Effector CD4-positive, alpha-beta T cell (primary cell): ENCODE measurements at regions not wholly inside any gene's neighbourhood (a gene's known extent, or its start where the extent isn't known, plus 50 kb on each side); places are given as distances from the start of the nearest gene placed in this dataset.
"Not testable (repeated sequence)": the region's sequence is repeated elsewhere in the genome, so short reads cannot be mapped to it uniquely, and the experiment has no call there.

ENCODE experiments used
- DNase-seq: peaks from one replicate; pipeline ENCODE4 v3.0.0-alpha.2; 2020

DNA sequence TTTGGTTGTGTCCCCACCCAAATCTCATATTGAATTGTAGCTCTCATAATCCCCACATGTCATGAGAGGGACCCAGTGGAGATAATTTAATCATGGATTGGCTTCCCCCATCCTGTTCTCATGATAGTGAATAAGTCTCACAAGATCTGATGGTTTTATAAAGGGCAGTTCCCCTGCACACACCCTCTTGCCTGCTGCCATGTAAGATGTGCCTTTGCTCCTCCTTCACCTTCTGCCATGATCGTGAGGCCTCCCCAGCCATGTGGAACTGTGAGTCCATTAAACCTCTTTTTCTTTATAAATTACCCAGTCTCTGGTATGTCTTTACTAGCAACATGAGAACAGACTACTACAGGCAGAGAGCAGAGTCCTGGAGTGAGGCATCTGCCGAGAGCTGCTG lies 90.2 kb upstream of the SLC45A1 start:
- DNase-seq: not testable (repeated sequence)

DNA sequence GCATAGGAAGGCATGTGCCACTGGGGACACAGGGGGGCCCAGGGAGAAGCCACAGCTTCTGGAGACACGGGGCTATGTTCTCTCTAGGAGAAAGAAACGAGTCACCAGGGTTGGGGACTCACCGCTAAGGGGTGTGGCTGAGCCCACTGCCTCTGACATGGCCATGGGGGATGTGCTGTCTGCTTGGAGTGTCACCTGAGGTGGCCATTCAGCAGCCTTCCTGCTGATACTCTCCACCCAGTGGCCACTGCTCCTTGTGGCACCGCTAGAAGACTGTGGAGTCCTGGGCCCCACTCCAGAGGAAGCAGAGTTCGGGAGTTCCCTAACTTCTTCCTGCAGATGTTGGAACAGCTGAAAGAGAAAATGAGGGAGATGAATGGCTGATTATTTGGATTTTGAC lies 91.2 kb upstream of the SLC45A1 start:
- no peak for DNase-seq

DNA sequence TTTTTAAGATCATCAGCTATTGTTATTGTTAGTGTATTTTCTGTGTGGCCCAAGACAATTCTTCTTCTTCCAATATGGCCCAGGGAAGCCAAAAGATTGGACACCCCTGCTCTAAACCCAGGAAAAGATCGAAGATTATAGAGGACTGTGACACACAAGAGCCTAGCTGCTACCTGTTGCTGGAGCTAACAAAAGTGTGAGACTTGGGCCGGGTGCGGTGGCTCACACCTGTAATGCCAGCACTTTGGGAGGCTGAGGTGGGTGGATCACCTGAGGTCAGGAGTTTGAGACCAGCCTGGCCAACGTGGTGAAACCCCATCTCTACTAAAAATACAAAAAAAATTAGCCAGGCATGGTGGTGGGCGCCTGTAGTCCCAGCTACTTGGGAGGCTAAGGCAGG lies 91.9 kb upstream of the SLC45A1 start:
- DNase-seq: not testable (repeated sequence)

DNA sequence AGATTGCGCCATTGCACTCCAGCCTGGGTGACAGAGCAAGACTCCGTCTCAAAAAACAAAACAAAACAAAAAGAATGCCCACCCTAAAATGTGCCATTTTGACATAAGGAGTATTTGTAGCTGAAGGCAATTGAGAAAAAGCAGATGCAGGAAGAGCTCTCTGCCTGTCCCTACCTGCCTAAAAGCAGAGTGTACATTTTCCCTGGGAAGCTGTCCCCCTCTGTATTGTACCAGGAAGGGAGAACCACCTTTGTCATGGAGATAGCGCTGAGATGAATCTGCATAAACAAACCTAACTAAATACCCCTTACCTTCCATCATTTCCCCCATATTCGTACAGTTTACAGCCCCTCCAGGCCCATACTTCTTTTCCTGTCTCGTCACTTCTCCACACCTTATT lies 94.4 kb upstream of the SLC45A1 start:
- no peak for DNase-seq

DNA sequence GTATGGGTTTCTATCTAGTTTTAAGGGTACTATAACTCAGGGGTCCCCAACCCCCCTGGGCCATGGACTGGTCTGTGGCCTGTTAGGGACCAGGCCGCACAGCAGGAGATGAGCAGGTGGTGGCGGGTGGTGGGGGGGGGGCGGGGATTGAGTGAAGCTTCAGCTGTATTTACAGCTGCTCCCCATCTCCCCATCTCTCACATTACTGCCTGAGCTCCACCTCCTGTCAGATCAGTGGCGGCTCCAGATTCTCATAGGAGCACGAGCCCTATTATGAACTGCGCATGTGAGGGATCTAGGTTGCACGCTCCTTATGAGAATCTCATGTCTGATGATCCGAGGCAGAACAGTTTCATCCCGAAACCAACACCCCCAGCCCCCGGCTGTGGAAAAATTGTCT lies 95.1 kb upstream of the SLC45A1 start:
- DNase-seq: no peak

DNA sequence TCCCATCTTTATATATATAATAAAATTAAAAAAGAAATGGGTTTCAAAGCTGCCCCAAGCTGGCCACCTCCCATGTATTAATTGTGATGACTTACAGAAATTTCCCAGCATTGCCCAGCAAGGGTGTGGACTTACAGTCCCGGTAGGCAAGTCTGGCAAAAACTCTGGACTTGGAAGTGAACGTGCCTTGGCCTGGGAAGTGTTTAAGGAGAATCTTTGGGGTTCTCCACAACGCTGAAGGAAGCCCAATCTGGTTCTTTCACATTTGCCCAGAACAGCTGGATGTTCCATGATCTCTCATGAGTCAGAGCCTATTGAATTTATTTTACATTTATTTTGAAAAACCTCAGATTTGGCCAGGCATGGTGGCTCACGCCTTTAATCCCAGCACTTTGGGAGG lies 98.4 kb upstream of the SLC45A1 start:
- no peak for DNase-seq

DNA sequence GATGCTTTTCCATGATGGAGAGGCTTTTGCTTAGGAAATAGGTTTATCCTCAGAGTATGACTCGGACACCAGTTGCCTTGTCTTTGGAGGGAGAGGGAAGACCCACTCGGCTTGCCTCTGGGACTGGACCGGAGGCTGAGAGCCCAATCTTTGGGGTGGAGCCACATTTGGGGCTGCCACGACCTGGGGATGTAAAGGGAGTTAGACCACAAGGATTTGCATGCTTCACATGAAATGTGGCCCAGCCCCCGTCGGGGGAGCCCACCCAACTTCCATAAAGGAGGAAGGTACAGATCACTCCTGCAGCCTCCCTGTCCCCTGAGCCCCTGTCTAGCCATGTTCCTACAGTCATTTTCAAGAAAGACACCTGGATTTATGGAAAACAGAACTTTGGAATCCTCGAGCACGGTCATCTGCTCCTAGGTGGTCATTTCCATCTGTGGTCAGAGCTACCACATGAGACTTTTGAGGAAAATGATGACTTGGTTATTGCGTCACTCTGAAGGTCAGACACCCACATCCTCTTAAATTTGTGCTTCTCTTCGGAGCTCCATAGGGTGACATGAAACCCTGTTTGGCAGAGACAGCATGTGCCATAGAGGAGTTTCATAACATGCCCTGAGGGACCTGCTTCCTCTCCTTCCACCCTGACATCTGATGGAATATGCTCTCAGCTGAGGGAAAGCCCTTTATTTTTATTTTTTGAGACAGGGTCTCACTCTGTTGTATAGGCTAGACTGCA lies 99.4 kb upstream of the SLC45A1 start:
- no peak for DNase-seq

DNA sequence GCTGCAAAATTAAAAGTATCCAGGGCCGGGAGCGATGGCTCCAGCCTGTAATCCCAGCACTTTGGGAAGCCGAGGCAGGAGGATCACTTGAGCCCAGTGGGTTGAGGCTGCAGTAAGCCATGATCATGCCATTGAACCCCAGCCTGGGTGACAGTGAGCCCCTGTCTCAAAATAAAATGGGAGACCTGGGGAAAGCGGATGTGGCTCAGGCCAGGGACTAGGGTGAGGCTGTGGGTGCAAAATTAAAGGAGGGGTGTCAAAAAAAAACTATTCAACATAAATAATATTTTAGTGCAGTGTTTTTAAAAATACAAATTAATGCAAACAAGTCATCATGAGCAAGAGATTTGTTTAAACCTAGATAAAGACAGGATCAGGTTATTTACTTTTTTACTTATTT lies 100.1 kb upstream of the SLC45A1 start:
- DNase-seq: no peak

DNA sequence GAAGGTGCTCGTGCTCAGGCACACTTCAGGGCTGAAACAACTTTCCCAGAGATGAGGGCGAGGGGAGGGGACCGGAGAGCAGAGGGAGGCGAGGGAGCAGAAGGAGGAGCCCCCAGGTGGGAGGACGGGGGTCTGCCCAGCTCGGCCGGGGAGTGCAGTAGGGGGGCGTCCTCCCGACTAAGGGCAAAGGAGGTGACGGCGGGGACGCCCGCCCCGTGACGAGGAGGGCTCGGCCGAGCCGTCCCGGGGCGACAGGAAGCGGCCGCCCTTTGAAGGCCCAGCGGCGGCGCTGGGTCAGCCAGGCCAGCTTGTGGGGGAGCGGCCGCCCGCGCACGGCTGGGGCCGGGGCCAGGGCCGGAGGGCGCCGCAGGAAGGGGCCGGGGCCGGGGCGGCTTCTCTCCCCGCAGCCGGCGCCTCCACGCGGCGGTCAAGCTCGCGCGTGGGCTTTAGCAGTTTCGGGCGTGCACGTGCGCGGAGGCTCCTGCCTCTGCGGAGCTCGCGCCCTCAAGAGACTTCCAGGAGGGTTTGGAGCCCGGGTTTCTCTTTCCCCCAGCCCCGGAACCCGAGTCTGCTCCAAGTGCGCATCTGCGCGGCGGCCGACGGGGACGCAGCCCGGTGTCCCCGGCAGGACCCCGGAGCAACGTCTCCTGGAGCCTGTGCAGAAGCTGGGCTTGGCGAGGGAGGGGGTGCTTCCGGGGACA lies 100.8 kb upstream of the SLC45A1 start:
- DNase-seq: no peak

DNA sequence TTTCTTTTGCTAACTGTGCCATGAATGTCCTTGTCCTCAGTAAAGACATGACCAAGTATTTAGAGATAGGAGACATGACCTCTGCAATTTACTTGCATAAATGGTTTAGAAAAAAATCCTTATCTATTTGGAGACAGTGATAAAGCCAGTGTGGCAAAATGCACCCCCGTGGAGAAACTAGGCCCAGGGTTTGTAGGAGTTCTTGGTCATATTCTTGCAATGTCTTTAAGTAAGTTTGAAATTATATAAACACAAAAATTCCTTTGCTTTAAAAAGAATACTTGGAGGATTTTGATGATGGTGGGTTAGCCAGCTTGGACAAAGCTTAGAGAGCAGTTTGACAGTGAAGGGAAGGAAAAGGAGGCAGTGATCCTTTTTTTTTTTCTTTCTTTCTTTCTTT lies 101.9 kb upstream of the SLC45A1 start:
- DNase-seq: no peak

DNA sequence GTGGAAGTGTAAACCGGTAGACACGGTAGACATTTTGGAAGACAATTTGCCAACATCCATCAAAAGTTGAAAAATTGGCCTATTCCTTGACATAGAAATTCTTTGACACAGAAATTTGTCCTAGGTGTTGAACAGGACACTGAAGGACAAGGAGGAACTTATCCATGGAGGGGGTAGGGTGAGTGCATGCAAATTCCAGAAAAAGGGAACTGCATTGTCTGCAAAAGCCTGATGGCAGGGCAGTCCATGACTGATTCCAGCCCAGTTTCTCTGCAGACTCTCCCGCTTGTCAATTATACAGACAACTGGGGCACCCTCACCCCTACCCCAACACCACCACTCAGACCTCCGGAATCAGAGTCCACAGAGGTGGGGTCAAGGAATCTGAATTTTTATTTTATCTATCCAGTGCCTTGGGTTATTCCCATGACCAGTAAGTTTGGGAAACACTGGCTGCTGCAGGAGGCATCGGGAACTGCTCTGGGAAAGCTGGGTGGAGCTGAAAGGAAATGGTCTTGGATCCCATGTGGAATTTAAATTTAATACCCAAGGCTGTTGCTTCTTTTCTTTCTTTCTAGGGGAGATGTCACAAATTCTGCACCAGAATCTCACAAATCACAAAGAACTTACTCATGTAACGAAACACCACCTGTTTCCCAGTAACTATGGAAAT lies 103.3 kb upstream of the SLC45A1 start:
- DNase-seq: no peak

DNA sequence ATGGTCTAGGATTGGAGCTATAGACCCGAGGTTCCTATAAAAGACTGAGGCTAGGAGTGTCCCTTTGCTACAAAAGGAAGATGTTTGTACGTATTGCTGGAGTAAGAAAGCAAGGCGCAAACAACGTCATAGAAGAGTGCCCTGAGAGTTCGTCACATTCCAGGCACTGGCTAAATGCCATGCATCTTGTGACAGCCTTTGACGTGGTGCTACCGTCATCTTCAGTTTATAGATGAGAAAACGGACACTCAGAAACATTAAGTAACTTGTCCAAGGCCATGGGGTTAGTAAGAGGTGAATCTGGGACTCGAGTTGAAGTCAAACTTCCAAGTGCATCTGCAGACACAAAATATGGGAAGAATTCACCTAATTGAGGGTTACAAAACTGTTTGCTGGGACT lies 104.2 kb upstream of the SLC45A1 start:
- DNase-seq: no peak

DNA sequence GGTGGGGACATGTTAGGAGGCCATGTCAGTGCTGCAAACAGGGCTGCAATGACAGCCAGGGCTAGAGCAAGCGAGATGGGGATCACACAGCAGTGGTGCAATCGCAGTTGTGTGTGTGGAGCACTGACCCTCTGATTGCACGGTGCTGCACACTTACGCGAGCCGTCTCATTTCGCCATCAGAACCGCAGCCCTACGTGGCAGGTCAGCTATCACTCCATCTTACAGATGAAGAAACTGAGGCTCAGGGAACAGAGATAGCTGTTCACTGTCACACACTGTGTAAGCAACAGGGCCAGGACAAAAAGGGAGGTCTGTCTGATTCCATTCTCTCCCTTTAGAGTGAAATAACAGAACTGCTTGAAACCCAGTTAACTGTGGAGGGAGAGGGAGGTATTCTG lies 104.8 kb upstream of the SLC45A1 start:
- no peak for DNase-seq

DNA sequence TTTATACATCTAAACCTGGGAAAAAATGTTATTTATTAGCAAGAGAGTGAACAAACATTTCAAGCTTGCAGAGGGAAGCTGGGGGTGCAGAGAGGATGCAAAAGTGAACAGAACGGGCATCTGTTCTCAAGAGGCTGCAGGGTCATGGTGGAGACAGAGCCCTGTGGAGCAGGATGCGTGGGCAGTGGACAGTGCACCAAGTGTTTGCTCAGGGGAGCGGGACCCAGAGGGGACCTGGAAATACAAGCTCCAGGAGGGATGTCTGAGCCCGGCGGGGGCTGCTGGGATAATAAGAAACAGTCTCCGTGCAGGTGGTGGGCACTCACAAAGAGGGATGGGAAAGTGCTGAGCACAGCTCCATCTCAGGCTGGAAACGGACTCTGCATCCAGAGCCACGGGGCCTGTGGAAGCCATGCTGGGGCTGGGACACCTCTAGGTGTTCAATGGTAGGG lies 105.3 kb upstream of the SLC45A1 start:
- no peak for DNase-seq

DNA sequence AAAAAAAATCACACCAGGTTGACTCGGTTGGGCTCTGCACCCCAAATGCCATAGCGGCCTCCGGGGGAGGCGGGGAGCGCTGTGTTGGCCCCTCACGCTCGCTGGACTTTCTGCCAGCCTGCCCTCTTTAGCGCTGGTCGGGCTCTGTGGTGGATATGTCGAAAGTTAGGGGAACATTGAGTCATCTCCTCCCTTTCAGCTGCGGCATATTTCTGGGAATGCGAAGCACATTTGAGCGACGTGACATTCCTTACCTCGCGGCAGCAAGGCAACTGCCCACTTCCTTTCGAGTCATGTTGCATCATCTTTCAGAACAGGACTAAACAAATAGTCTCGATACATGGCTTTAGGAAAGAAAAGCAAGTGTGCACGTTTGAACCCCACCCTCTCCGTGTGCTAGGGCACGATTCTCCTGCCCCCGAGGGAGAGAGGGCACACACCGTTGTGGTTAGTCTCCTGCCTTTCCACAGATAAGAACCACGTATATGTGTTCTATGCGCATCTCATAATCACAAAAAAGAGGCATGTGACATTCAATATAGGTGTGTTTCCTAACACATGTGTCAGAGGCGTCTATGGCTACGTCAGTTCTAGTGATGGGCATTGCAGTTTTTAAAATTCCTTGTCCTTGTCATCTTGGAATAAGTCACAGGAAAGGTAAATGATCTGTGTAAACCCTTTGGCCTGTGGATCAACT lies 105.9 kb upstream of the SLC45A1 start:
- DNase-seq: no peak

DNA sequence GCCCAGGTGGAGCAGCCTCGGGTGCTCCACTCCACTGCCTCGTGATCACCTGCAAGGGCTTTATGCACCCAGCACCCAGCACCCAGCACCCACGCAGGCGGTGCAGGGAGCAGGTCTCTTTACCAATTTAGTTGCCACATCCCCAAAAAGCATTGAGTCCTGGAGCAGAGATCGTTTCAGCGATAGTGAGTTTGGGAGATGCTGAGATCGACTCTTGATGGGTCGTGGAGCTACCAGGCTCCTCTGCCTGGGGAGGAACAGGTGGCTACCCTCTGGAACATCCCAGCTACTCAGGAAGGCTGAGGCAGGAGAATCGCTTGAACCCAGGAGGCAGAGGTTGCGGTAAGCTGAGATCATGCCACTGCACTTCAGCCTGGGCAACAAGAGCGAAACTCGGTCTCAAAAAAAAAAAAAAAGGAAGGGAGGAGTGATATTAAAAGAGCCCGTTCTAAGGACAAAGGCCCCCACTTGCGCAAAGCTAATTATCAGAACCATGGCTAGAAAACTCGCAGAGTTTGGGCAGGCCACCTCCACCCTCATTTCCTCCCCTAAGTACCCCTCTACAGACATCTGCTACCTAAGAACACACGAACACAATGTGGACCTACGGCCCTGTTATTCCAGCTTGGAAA lies 106.5 kb upstream of the SLC45A1 start:
- DNase-seq: no peak

DNA sequence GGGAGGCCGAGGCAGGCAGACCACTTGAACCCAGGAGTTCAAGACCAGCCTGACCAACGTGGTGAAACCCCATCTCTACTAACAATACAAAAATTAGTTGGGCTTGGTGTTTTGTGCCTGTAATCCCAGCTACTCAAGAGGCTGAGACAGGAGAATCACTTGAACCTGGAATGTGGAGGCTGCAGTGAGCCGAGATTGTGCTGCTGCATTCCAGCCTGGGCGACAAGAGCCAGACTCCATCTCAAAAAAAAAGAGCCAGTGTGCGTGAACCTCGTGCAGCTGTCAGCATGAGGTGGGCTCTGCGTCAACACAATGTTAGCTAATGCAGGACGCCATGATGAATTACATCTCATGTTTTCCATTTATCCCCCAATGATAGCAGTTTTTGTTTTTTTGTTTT lies 110.7 kb upstream of the SLC45A1 start:
- no peak for DNase-seq

DNA sequence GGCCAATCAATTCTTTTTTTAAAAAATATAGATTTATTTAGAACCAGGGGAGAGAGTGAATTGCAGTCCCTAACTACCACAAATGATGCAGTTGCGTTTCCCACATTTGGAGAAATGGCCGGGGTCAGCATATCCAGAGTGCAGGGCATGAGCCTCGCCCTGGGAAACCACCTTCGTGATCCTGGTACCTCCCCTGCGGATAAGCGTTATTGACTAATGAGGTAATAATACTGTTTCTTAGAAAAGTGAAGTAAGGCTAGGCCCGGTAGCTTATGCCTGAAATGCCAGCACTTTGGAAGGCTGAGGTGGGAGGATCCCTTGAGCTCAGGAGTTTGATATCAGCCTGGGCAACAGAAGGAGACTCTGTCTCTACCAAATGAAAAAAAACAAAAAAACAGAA lies 111.5 kb upstream of the SLC45A1 start:
- no peak for DNase-seq

DNA sequence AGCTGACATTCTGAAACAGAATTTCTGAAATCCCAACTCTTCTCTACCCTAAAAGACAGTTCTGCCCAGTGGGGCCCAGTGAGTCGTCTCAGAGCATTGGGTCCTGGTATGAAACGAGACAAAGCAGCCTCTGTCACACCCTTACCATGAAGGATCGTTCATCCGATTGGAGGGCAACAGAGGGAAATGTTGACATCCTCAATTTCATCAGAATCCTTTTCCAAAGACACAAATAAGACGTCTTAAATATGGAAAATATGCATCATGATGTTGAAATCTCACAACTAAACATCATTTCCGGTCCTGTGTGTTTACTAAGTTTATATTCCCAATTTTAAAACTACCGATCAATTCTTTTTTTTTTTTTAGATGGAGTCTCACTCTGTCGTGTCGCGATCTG lies 112.1 kb upstream of the SLC45A1 start:
- DNase-seq: no peak

DNA sequence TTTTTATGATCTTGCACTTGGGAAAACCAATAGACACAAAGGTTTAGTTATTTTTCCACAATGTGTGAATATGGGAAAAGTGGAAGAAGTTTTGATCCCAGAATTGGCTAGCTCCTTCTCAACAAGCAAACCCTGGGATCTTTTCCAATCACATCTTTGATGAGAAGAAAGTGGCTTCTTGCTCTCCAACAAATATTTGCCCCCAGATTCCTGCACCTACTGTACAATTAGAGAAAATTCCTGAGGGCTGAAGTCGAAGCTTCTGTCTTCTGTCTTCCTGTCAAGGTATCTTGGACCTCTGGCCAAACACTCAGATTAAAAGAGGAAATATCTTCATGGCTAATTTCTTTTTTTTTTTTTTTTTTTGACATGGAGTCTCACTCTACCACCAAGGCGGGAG lies 113.1 kb upstream of the SLC45A1 start:
- no peak for DNase-seq

DNA sequence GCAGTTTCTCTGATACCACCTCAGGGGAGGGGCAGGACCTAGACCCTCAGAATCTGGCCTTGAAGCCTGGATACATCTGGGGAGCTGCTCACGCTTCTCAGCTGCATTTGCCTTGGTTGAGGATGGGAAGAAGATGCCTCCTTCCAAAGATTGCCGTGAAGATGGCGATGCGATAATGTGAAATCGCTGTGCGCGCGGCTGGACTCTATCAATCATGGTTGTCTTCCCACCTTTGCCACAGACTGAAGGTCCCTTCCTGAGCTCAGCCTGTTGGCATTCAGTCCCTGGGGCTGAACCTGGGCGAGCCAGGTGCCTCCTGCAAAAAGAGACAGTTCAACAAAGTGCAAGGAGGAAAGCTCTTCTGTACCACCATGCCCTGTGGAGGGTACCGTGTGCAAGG lies 114.4 kb upstream of the SLC45A1 start:
- no peak for DNase-seq

DNA sequence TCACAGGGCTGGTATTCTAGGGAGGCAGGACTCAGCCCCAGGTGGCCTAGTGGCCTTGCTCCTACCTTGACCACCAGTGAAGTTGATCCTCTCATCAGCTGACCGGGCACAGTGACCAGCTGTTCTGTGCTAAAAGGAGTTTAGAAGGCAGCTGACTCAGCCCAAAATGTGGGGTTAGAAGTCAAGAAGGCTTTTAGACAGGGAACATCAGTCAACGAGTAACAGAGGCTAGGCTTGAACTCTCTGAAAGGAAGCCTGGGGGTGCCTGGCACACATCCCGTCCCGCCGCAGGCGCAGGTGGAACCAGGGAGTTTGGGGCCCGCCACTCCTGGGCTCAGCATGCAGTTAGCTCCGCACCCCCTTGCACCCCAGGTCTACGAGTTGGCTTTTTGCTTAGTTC lies 114.9 kb upstream of the SLC45A1 start:
- DNase-seq: no peak
